ENCODE measurements at regions not wholly inside any gene's neighbourhood (a gene's known extent, or its start where the extent isn't known, plus 50 kb on each side); places are given as distances from the start of the nearest gene placed in this dataset.

GRCh38 chr16:25614716-25615265 is 77.0 kb upstream of the HS3ST4 start:
- Histone ChIP-seq H3K36me3 (replicated peaks in 1 of 2; ENCODE audit: control extremely low read depth in 1 of 2, control insufficient read depth in 1 of 2, extremely low read depth in 1 of 2, insufficient read depth in 2 of 2, low read length in 1 of 2) (no peaks in the 10 kb centered on the region), H3K79me2 (ENCODE audit: control insufficient read depth, insufficient read depth, low read length) (no peaks in the 10 kb centered on the region), H2AFZ (ENCODE audit: insufficient read depth, low read depth, low read length, poor library complexity, severe bottlenecking) (no peak overlapping the region), H3K27ac (ENCODE audit: low read length in 2 of 2) (no peak overlapping the region), H3K27me3 (replicated peaks in 1 of 4; ENCODE audit: control extremely low read depth in 1 of 4, control insufficient read depth in 3 of 4, insufficient read depth in 4 of 4, low read length in 3 of 4) (no peaks in the 10 kb centered on the region), H3K4me3 (ENCODE audit: control extremely low read depth in 1 of 5, extremely low read depth in 1 of 5, insufficient read depth in 1 of 5, low read depth in 2 of 5, low read length in 4 of 5) (no peak overlapping the region), H3K4me2 (replicated peaks; ENCODE audit: low read depth, low read length, poor library complexity, severe bottlenecking) (no peak overlapping the region), H4K20me1 (ENCODE audit: control insufficient read depth, insufficient read depth, low read length, poor library complexity, severe bottlenecking) (no peaks in the 10 kb centered on the region), H3K4me1 (ENCODE audit: control insufficient read depth in 2 of 2, insufficient read depth in 2 of 2, low read length in 2 of 2) (no peaks in the 10 kb centered on the region), H3K9ac (ENCODE audit: low read length) (no peak overlapping the region), H3K9me3 (ENCODE audit: control extremely low read depth in 1 of 3, control insufficient read depth in 2 of 3, insufficient read depth in 1 of 3, low read length in 2 of 3) (peaks cover 0 to 2% (median 0%) of the 10 kb centered on the region in 3 donors)
- DNase-seq (no peak), ATAC-seq (ENCODE audit: low read depth) (no peak)
- 83% methylated on average over 7 of the region's 8 CpGs for WGBS (ENCODE audit: insufficient coverage)
- POLR2A ChIA-PET = no interaction called here
- Mint-ChIP-seq H3K27me3 (peaks cover 9% of the 10 kb centered on the region), H3K27ac (no peak overlapping the region), H3K4me3 (no peak overlapping the region), H3K9me3 (ENCODE audit: insufficient read depth) (no peaks in the 10 kb centered on the region), H3K4me1 (no peaks in the 10 kb centered on the region)
- CTCF ChIA-PET = no interaction called here
- TF ChIP-seq CTCF (IDR thresholded peaks at IDR 0.05) (no peak), EZH2 (IDR thresholded peaks at IDR 0.05; ENCODE audit: borderline replicate concordance, insufficient read depth, low read depth, low read length, poor library complexity, severe bottlenecking) (no peak)
- intact Hi-C loops (cut with micrococcal nuclease) = no loop called here

- H3K4me3 Mint-ChIP-seq = no peak overlapping the region
- intact Hi-C loops (cut with micrococcal nuclease) = no loop called here
- no peaks in the 10 kb centered on the region for H3K4me1 ChIP-seq (ENCODE audit: control insufficient read depth in 2 of 2, insufficient read depth in 2 of 2, low read length in 2 of 2)
- no peaks in the 10 kb centered on the region for H3K27me3 ChIP-seq (replicated peaks in 1 of 4; ENCODE audit: control extremely low read depth in 1 of 4, control insufficient read depth in 3 of 4, insufficient read depth in 4 of 4, low read length in 3 of 4)
- ATAC-seq (ENCODE audit: low read depth) (no peak), DNase-seq (no peak)
- H3K4me1 Mint-ChIP-seq = no peaks in the 10 kb centered on the region
- H3K27ac Mint-ChIP-seq = no peak overlapping the region
- no peak overlapping the region for H2AFZ ChIP-seq (ENCODE audit: insufficient read depth, low read depth, low read length, poor library complexity, severe bottlenecking)
- H3K9me3 ChIP-seq (ENCODE audit: control extremely low read depth in 1 of 3, control insufficient read depth in 2 of 3, insufficient read depth in 1 of 3, low read length in 2 of 3) = peaks cover 0 to 2% (median 0%) of the 10 kb centered on the region in 3 donors
- H3K4me3 ChIP-seq (ENCODE audit: control extremely low read depth in 1 of 5, extremely low read depth in 1 of 5, insufficient read depth in 1 of 5, low read depth in 2 of 5, low read length in 4 of 5) = no peak overlapping the region
- CTCF ChIA-PET = no interaction called here
- POLR2A ChIA-PET = no interaction called here
- no peaks in the 10 kb centered on the region for H3K36me3 ChIP-seq (replicated peaks in 1 of 2; ENCODE audit: control extremely low read depth in 1 of 2, control insufficient read depth in 1 of 2, extremely low read depth in 1 of 2, insufficient read depth in 2 of 2, low read length in 1 of 2)
- H3K9me3 Mint-ChIP-seq (ENCODE audit: insufficient read depth) = no peaks in the 10 kb centered on the region
- H3K79me2 ChIP-seq (ENCODE audit: control insufficient read depth, insufficient read depth, low read length) = no peaks in the 10 kb centered on the region
- WGBS (ENCODE audit: insufficient coverage) = 86% methylated on average over 5 of the region's 5 CpGs
- peaks cover 9% of the 10 kb centered on the region for H3K27me3 Mint-ChIP-seq
- H3K9ac ChIP-seq (ENCODE audit: low read length) = no peak overlapping the region
- H3K27ac ChIP-seq (ENCODE audit: low read length in 2 of 2) = no peak overlapping the region
- H4K20me1 ChIP-seq (ENCODE audit: control insufficient read depth, insufficient read depth, low read length, poor library complexity, severe bottlenecking) = no peaks in the 10 kb centered on the region
- H3K4me2 ChIP-seq (replicated peaks; ENCODE audit: low read depth, low read length, poor library complexity, severe bottlenecking) = no peak overlapping the region
- no peak for TF ChIP-seq EZH2 (IDR thresholded peaks at IDR 0.05; ENCODE audit: borderline replicate concordance, insufficient read depth, low read depth, low read length, poor library complexity, severe bottlenecking)
- no peak for TF ChIP-seq CTCF (IDR thresholded peaks at IDR 0.05)
Observed at GRCh38 chr16:25613931-25614330, 77.8 kb upstream of the HS3ST4 start.
